Ishikawa (cell line): ENCODE measurements at regions not wholly inside any gene's neighbourhood (a gene's known extent, or its start where the extent isn't known, plus 50 kb on each side); places are given as distances from the start of the nearest gene placed in this dataset.

Experiments used
- CEBPB ChIP-seq: IDR thresholded peaks from 2 replicates; pipeline ENCODE4 v1.6.1; 2012
- CREB1 ChIP-seq: IDR thresholded peaks from 2 replicates; pipeline ENCODE4 v1.6.1; 2012; ENCODE audit warnings: low read depth
- EGR1 ChIP-seq: IDR thresholded peaks from 2 replicates; pipeline ENCODE4 v1.6.1; 2012
- EP300 ChIP-seq: IDR thresholded peaks from 2 replicates; pipeline ENCODE4 v1.6.1; 2012; ENCODE audit warnings: borderline replicate concordance
- FOXM1 ChIP-seq: IDR thresholded peaks from 2 replicates; pipeline ENCODE4 v1.6.1; 2012; ENCODE audit warnings: low read depth, borderline replicate concordance
- NFIC ChIP-seq: IDR thresholded peaks from 2 replicates; pipeline ENCODE4 v1.6.1; 2012
- RAD21 ChIP-seq: IDR thresholded peaks from 2 replicates; pipeline ENCODE4 v1.6.1; 2012; ENCODE audit warnings: low read depth
- TAF1 ChIP-seq: IDR thresholded peaks from 2 replicates; pipeline ENCODE4 v1.6.1; 2012; ENCODE audit warnings: low read depth, mild to moderate bottlenecking
- TCF12 ChIP-seq: IDR thresholded peaks from 2 replicates; pipeline ENCODE4 v1.6.1; 2012; ENCODE audit warnings: low read depth
- TEAD4 ChIP-seq: IDR thresholded peaks from 2 replicates; pipeline ENCODE4 v1.6.1; 2012
- YY1 ChIP-seq: IDR thresholded peaks from 2 replicates; pipeline ENCODE4 v1.6.1; 2012; ENCODE audit warnings: low read depth
- ZBTB7A ChIP-seq: IDR thresholded peaks from 2 replicates; pipeline ENCODE4 v1.6.1; 2012; ENCODE audit warnings: low read depth
- TF ChIP-seq, protein P1 (sequence below): IDR thresholded peaks from 2 replicates; pipeline ENCODE4 v1.6.1; 2012
- TF ChIP-seq, protein P2 (sequence below): IDR thresholded peaks from 2 replicates; pipeline ENCODE4 v1.6.1; 2012
- TF ChIP-seq, protein P3 (sequence below): IDR thresholded peaks from 2 replicates; pipeline ENCODE4 v1.6.1; 2012; ENCODE audit warnings: low read depth, mild to moderate bottlenecking

DNA sequence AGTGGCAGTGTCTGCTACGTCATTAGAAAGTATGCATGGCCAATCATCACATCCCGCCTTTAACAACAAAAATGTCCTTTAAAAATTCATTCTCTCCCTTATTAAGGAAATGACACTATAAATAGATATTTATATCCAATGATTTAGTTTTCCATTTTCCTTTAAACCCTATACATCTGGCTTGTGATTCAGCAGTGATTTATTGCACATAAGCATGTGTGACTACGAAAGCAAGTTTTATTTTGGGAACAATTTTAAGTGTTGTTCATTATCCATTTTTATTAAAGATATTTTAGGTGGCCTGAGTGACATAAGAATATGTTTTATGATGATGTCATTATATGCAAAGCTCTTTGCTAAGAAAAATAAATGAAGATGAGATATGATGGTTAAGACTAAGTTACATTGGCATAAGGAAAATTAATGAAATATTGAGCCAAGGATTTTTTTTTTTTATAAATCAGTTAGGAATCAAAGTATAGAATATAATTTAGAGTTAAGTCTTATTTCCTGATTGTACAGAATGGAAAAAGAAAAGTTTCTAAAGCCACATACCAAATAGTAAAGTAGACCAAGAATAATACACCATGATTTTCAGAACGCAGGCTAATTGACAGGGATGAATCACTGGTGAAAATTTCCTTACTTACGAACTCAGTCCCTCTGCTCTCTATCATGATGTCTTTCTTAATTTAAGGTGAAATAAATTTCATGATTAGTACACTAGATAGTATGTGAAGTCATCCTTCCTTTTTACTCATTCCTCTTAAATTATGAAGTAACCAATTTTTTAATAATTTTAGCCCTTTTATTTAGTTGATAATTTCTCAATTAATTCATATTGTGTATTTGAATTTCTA is 822.4 kb downstream of the FAT4 start:
- no peak for TF ChIP-seq TAF1
- TF ChIP-seq TEAD4, result no peak
- no peak for TF ChIP-seq ZBTB7A
- TF ChIP-seq FOXM1, result no peak
- TF ChIP-seq EGR1, result no peak
- TF ChIP-seq TCF12, result no peak
- TF ChIP-seq EP300, result no peak
- TF ChIP-seq CEBPB, result no peak
- TF ChIP-seq NFIC, result no peak
- TF ChIP-seq CREB1, result no peak
- TF ChIP-seq, protein P1, sequence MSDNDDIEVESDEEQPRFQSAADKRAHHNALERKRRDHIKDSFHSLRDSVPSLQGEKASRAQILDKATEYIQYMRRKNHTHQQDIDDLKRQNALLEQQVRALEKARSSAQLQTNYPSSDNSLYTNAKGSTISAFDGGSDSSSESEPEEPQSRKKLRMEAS, result no peak
- no peak for TF ChIP-seq YY1
- TF ChIP-seq, protein P2, sequence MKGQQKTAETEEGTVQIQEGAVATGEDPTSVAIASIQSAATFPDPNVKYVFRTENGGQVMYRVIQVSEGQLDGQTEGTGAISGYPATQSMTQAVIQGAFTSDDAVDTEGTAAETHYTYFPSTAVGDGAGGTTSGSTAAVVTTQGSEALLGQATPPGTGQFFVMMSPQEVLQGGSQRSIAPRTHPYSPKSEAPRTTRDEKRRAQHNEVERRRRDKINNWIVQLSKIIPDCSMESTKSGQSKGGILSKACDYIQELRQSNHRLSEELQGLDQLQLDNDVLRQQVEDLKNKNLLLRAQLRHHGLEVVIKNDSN, result no peak
- TF ChIP-seq RAD21, result no peak
- TF ChIP-seq, protein P3, sequence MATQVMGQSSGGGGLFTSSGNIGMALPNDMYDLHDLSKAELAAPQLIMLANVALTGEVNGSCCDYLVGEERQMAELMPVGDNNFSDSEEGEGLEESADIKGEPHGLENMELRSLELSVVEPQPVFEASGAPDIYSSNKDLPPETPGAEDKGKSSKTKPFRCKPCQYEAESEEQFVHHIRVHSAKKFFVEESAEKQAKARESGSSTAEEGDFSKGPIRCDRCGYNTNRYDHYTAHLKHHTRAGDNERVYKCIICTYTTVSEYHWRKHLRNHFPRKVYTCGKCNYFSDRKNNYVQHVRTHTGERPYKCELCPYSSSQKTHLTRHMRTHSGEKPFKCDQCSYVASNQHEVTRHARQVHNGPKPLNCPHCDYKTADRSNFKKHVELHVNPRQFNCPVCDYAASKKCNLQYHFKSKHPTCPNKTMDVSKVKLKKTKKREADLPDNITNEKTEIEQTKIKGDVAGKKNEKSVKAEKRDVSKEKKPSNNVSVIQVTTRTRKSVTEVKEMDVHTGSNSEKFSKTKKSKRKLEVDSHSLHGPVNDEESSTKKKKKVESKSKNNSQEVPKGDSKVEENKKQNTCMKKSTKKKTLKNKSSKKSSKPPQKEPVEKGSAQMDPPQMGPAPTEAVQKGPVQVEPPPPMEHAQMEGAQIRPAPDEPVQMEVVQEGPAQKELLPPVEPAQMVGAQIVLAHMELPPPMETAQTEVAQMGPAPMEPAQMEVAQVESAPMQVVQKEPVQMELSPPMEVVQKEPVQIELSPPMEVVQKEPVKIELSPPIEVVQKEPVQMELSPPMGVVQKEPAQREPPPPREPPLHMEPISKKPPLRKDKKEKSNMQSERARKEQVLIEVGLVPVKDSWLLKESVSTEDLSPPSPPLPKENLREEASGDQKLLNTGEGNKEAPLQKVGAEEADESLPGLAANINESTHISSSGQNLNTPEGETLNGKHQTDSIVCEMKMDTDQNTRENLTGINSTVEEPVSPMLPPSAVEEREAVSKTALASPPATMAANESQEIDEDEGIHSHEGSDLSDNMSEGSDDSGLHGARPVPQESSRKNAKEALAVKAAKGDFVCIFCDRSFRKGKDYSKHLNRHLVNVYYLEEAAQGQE, result no peak

DNA sequence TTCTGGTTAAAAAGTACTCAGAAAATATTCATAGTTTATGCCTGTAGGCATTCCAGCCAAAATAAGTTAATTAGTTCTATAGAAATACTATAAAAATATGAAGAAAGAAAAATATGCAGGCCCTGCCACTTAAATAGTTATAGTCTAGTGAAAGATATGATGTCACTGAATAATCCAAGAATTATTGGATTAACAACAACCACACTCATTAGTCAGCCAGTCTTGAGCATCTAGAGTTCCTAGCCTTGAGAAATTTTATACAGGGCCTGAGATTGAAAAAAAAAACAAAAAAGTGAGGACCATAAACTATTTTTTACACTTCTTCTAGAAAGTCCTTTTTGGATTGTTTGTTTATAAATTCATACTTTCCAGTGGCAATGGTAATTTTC is 823.0 kb downstream of the FAT4 start:
- TF ChIP-seq, protein P3, result no peak
- TF ChIP-seq EGR1, result no peak

DNA sequence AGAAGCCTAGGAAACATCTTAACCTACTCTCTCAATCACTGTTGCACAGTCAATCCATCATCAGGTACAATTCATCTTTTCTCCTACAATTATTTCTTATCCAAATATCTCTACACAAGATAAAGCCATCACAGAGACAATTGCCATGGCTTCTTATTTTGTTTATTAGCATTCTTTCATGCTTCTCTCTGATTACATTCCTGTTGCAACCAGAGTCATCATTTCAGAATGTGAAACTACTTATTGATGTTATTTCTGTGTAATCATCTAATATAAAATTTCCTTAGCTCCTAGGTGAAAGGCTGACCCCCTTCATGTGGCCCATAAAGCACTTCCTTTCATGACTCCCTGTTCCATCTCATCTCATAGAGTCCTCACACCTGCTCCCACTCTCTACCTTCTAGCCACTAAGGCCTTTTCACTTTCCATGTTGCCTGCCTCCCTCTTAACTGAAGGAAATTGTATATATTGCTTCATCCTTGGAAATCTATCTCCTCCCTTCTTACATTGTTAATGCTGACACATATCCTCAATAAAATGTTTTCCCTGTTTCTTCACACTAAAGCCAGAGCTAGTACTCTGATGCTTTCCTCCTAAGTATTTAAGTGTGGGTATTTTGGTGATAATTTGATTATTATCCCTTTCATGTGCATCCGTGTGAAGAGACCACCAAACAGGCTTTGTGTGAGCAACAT is 829.9 kb downstream of the FAT4 start:
- no peak for TF ChIP-seq TEAD4
- TF ChIP-seq, protein P3, result no peak
- TF ChIP-seq RAD21, result no peak
- TF ChIP-seq ZBTB7A, result no peak
- TF ChIP-seq, protein P2, result no peak
- TF ChIP-seq NFIC, result no peak
- no peak for TF ChIP-seq TAF1
- TF ChIP-seq FOXM1, result no peak
- no peak for TF ChIP-seq YY1

DNA sequence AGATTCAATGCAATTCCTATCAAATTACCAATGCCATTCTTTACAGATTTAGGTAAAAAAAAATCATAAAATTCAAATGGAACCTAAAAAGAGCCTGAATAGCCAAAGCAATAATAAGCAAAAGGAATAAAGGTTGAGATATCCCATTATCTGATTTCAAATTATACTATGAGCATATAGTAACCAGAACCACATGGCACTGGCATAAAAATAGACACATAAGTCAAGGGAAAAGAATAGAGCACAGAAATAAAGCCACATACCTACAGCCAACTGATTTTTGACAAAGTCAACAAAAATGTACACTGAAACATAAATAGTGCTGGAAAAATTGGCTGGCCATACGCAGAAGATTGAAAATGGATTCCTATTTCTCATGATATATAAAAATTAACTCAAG is 853.7 kb downstream of the FAT4 start:
- TF ChIP-seq TAF1, result no peak
- no peak for TF ChIP-seq YY1
- no peak for TF ChIP-seq TCF12
- no peak for TF ChIP-seq EGR1
- TF ChIP-seq, protein P3, result no peak
- TF ChIP-seq, protein P1, result no peak
- TF ChIP-seq TEAD4, result no peak
